Thymus (tissue), 11 donors: ENCODE measurements at regions not wholly inside any gene's neighbourhood (a gene's known extent, or its start where the extent isn't known, plus 50 kb on each side); places are given as distances from the start of the nearest gene placed in this dataset.

Experiments used
- DNase-seq, 9 donors: peaks; one replicate each; pipeline ENCODE4 v3.0.0-alpha.2; 2013; ENCODE audit warnings: low spot score in 9 of 9, low read depth in 6 of 9, missing footprints in 1 of 9
- H3K27ac ChIP-seq, 2 donors: one replicate each; pipeline ENCODE4 v1.5.1; 2013; ENCODE audit warnings: control low read depth in 1 of 2, low read depth in 1 of 2, low read length in 1 of 2, mild to moderate bottlenecking in 1 of 2, moderate library complexity in 1 of 2
- H3K27me3 ChIP-seq, 2 donors: one replicate each; pipeline ENCODE4 v1.5.1; 2013; ENCODE audit warnings: low read length in 1 of 2; ENCODE audit not compliant: control insufficient read depth in 2 of 2, insufficient read depth in 1 of 2
- H3K36me3 ChIP-seq, 2 donors: one replicate each; pipeline ENCODE4 v1.5.1; 2013; ENCODE audit warnings: low read length in 1 of 2, mild to moderate bottlenecking in 1 of 2, moderate library complexity in 1 of 2; ENCODE audit not compliant: control insufficient read depth in 2 of 2, insufficient read depth in 2 of 2
- H3K4me1 ChIP-seq, 2 donors: one replicate each; pipeline ENCODE4 v1.5.1; 2013; ENCODE audit warnings: low read length in 2 of 2; ENCODE audit not compliant: control insufficient read depth in 2 of 2, insufficient read depth in 2 of 2
- H3K4me3 ChIP-seq, 2 donors: one replicate each; pipeline ENCODE4 v1.5.1; 2013; ENCODE audit warnings: low read length in 2 of 2, control low read depth in 1 of 2, mild to moderate bottlenecking in 1 of 2
- H3K9me3 ChIP-seq, 2 donors: one replicate each; pipeline ENCODE4 v1.5.1; 2013; ENCODE audit warnings: low read length in 1 of 2, mild to moderate bottlenecking in 1 of 2; ENCODE audit not compliant: control insufficient read depth in 2 of 2, insufficient read depth in 1 of 2
- WGBS: extraction: QIAGEN DNeasy Blood & Tissue Kit; methylation state at CpG from one replicate; pipeline ENCODE4 v1.1.7; 2013; 5-methylcytosine and 5-hydroxymethylcytosine counted together
- donor health status: healthy.

DNA sequence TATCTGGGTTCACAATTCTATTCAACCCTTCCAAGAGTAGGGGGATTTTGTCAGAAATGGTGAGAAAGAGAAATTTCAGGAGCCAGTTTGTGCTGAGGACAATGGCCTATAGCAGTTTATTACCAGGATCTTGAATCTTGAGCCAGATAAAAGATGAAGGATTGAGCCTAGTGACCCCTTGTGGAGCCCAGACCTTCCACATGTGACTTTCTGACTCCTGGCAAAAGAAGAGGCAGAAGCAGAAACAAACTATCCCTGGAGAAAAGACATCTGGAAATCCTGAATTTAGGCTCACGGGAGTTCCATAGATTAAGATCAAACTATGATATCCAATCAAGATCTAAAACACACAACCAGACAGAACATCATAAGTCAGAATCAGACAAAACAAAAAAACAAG, 60.9 kb upstream of the CHRM2 start:
- WGBS: 79% methylated on average over 1 of the region's 1 CpG
- no peak for DNase-seq
- H3K9me3 ChIP-seq: no peaks in the 10 kb centered on the region
- no peaks in the 10 kb centered on the region for H3K36me3 ChIP-seq
- no peak overlapping the region for H3K4me3 ChIP-seq
- no peaks in the 10 kb centered on the region for H3K27me3 ChIP-seq
- no peaks in the 10 kb centered on the region for H3K4me1 ChIP-seq
- H3K27ac ChIP-seq: no peak overlapping the region

DNA sequence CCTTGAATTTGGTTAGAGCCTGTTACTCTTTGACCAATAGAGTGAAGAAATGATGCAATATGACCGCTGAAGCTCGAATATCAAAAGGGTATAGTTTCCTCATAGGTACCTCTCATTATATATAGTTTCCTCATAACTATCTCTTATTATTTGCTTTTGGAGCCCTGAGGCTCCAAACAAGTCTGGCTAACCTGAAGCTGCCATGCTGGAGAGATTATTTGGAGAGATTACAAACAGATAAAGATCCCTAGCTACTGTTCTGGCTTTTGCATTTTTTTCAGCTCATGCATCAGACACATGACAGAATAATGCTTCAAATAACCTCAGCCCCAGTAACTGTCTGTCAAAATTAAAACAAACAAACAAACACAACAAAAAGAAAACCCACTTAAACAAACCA, 65.4 kb upstream of the CHRM2 start:
- no peak overlapping the region for H3K27ac ChIP-seq
- no peaks in the 10 kb centered on the region for H3K4me1 ChIP-seq
- H3K4me3 ChIP-seq: no peak overlapping the region
- no peaks in the 10 kb centered on the region for H3K9me3 ChIP-seq
- WGBS: 94% methylated on average over 2 of the region's 2 CpGs
- no peaks in the 10 kb centered on the region for H3K27me3 ChIP-seq
- DNase-seq: no peak
- H3K36me3 ChIP-seq: no peaks in the 10 kb centered on the region

DNA sequence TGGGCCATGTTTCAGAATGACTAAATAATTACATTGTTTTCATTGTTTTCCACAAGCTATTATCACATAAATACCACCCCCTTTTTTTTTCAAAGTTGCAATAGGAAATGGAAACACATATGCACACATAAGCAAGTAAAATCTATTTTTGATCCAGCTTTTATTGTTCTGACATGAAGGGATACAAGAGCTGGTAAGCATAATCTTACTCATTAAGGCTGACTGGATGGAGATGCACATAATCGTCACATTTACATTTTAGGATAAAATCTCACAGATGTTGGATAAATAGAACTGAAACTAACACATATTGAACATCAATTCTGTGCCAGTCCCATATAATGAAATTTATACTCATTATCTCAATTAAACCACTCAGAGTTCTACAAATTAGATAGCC, 84.5 kb upstream of the CHRM2 start:
- H3K27ac ChIP-seq: no peak overlapping the region
- no peaks in the 10 kb centered on the region for H3K27me3 ChIP-seq
- 94% methylated on average over 1 of the region's 1 CpG for whole genome bisulfite sequencing
- H3K9me3 ChIP-seq: peaks cover 0 to 3% of the 10 kb centered on the region in 2 donors
- H3K4me1 ChIP-seq: no peaks in the 10 kb centered on the region
- H3K4me3 ChIP-seq: no peak overlapping the region
- no peaks in the 10 kb centered on the region for H3K36me3 ChIP-seq
- DNase-seq: no peak

DNA sequence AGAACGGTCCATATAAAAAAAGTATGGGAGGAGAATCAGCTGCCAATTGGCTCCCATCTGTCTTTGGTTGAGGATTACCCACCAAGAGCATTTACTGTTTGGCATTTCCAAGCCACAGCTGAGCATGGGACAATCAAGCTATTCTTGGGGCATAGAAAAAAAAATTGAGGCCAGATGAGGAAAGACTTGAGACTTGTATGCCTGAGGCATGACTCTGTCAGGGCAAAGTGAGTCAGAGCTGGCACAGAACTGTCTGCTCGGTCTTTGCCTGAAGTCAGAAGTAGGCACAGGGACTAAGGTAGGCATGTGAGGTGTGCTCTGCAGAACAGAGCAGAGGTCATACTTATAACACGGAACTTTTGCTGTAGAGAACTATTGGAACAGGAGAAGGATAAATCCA, 126.5 kb upstream of the CHRM2 start:
- WGBS: 93% methylated on average over 3 of the region's 3 CpGs
- Histone ChIP-seq H3K4me3 (no peak overlapping the region), H3K4me1 (no peaks in the 10 kb centered on the region), H3K36me3 (no peaks in the 10 kb centered on the region), H3K9me3 (no peaks in the 10 kb centered on the region), H3K27me3 (no peaks in the 10 kb centered on the region), H3K27ac (no peak overlapping the region)
- no peak for DNase-seq

DNA sequence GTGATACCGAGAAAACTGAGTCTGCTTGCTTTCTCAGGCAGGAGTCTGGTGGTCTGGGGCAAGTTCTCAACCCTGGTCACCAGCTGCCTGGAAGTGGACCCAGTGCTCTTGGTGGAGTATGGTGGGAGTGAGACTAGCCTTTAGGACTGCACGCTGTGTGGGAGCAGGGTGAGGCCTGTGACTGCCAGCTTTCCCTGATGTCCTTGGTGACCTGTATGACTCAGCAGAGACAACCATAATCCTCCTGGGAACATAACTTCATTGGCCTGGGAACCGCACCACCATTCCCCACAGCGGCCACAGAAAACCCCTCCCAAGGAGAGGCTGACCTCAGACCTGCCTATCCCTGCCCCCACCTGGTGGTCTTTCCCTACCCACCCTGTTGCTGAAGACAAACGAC, 139.5 kb upstream of the CHRM2 start:
- 85% methylated on average over 5 of the region's 5 CpGs for WGBS
- Histone ChIP-seq H3K27ac (no peak overlapping the region), H3K9me3 (no peaks in the 10 kb centered on the region), H3K4me1 (no peaks in the 10 kb centered on the region), H3K4me3 (no peak overlapping the region), H3K27me3 (no peaks in the 10 kb centered on the region), H3K36me3 (no peaks in the 10 kb centered on the region)
- no peak for DNase-seq

DNA sequence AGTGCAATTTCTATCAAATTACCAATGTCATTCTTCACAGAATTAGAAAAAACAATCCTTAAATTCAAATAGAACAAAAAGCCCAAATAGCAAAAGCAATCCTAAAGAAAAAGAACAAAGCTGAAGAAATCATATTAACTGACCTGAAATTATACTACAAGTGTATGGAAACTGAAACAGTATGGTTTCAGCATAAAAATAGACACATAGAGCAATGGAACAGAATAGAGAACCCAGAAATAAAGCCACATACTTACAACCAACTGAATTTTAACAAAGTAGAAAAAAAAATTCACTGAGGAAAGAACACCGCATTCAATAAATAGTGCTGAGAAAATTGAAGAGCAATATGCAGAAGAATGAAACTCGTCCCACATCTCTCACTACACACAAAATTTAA, 142.0 kb upstream of the CHRM2 start:
- Histone ChIP-seq H3K27me3 (no peaks in the 10 kb centered on the region), H3K27ac (no peak overlapping the region), H3K4me3 (no peak overlapping the region), H3K9me3 (no peaks in the 10 kb centered on the region), H3K36me3 (no peaks in the 10 kb centered on the region), H3K4me1 (no peaks in the 10 kb centered on the region)
- DNase-seq: no peak
- 83% methylated on average over 2 of the region's 2 CpGs for WGBS

DNA sequence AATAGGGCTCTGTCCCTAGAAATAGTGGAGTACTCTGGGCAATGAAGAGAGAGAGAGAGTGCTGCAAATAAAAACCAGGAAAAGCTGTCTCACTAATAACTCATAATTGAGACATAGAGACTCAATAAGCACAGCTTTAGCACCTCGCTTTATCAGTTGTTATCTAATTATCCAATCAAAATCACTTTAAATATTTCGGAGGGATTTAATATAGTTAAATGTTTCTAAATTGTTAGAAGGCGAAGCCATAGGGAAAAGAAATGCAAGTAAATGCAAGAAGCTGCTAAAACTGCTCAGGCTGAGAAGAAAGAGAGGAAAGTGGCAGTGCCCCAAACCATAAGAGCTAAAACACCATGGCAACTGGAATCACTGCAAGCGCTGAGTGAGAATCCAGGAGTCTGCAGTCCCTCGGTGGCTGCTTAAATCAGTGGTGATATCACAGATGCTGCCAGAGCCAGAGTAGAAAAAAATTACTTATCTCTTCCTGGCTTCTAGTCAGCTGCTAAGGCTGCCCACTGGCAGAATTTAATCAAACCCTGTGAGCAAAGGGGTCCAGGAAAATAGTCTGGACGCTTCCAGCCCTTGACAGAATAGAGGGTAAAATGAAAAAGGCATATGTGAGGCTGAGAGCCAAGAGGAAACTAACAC, 150.4 kb upstream of the CHRM2 start:
- Histone ChIP-seq H3K27ac (no peak overlapping the region), H3K27me3 (no peaks in the 10 kb centered on the region), H3K9me3 (no peaks in the 10 kb centered on the region), H3K4me3 (no peak overlapping the region), H3K36me3 (no peaks in the 10 kb centered on the region), H3K4me1 (no peaks in the 10 kb centered on the region)
- DNase-seq: no peak
- 91% methylated on average over 6 of the region's 6 CpGs for WGBS

DNA sequence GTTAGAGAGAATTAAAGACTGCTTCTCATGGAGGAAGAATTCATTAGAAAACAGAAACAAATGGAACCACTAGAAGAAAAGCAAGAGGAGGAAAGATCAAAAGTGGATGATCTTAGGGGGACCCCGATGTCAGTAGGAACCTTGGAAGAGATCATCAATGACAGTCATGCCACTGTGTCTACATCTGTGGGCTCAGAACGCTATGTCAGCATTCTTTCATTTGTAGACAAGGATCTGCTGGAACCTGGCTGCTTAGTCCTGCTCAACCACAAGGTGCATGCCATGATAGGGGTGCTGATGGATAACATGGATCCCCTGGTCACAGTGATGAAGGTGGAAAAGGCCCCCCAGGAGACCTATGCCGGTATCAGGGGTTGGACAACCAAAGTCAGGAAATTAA, 154.4 kb upstream of the CHRM2 start:
- Histone ChIP-seq H3K9me3 (no peaks in the 10 kb centered on the region), H3K36me3 (no peaks in the 10 kb centered on the region), H3K4me3 (no peak overlapping the region), H3K27me3 (no peaks in the 10 kb centered on the region), H3K4me1 (no peaks in the 10 kb centered on the region), H3K27ac (no peak overlapping the region)
- WGBS: 98% methylated on average over 3 of the region's 3 CpGs
- DNase-seq: no peak

DNA sequence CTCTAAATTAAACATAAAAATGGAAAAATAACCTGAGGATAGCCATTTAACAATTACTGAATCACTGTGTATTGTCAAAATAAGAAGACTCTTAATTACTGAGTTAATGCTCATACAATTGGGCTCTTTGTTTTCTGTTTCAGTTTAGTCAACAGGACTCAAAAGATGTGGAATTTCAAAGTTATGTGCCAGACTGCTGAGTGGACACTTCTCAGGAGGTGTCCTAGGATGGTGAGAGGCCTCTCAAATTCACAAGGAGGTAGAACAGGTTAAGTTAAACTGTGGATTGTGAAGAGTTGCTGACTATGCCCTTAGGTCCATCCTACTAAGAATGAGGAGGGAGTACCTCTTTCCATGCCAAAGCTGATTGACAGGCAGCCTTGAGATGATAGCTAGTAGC, 157.7 kb upstream of the CHRM2 start:
- no peak overlapping the region for H3K27ac ChIP-seq
- DNase-seq: no peak
- H3K27me3 ChIP-seq: no peaks in the 10 kb centered on the region
- H3K9me3 ChIP-seq: no peaks in the 10 kb centered on the region
- H3K4me3 ChIP-seq: no peak overlapping the region
- no peaks in the 10 kb centered on the region for H3K4me1 ChIP-seq
- no peaks in the 10 kb centered on the region for H3K36me3 ChIP-seq

DNA sequence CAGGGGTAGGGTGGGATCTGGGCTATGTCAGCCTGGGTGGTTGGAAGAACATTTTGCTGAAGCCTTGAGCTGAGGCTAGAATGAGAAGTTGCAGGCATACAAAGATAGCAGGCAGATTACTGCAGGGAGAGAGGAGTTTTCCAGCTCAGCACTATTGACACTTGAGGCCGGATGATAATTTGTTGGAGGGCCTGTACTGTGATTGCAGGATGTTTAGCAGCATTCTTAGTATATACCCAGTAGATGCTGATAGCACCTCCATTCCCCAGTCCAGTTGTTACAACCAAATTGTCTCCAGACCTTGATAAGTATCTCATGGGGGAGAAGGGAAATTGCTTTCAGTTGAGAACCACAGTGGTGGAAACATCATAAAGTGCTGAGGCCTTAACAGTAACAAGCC, 158.6 kb upstream of the CHRM2 start:
- WGBS: 38% methylated on average over 1 of the region's 1 CpG
- no peak overlapping the region for H3K4me3 ChIP-seq
- H3K9me3 ChIP-seq: no peaks in the 10 kb centered on the region

More for the DNA sequence above, 158.6 kb upstream of the CHRM2 start:
- no peak for DNase-seq
- no peaks in the 10 kb centered on the region for H3K36me3 ChIP-seq
- H3K27me3 ChIP-seq: no peaks in the 10 kb centered on the region
- no peak overlapping the region for H3K27ac ChIP-seq
- no peaks in the 10 kb centered on the region for H3K4me1 ChIP-seq
